CD1c-positive myeloid dendritic cell (primary cell): ENCODE measurements at regions not wholly inside any gene's neighbourhood (a gene's known extent, or its start where the extent isn't known, plus 50 kb on each side); places are given as distances from the start of the nearest gene placed in this dataset.

Source experiments
- DNase-seq: peaks from one replicate; pipeline ENCODE4 v3.0.0-alpha.2; 2016; ENCODE audit errors: extremely low spot score

- no peak for DNase-seq
Measured at GRCh38 chr6:138577151-138577915, 78.0 kb upstream of the NHSL1 start.

GRCh38 chr6:138580040-138580439, 80.7 kb upstream of the NHSL1 start:
- DNase-seq, result no peak

GRCh38 chr6:138580801-138581200, 81.5 kb upstream of the NHSL1 start:
- DNase-seq, result no peak

GRCh38 chr6:138582573-138582972, 83.3 kb upstream of the NHSL1 start:
- DNase-seq, result no peak

GRCh38 chr6:138586638-138587037, 87.3 kb upstream of the NHSL1 start:
- no peak for DNase-seq

- DNase-seq, result peak; percentile 84
Measured at GRCh38 chr6:138588805-138589434, 89.6 kb upstream of the NHSL1 start.

- peak; percentile 70 for DNase-seq
Measured at GRCh38 chr6:138590796-138591709, 91.8 kb upstream of the NHSL1 start.

- DNase-seq, result peak; percentile 69
Measured at GRCh38 chr6:138592749-138593123, 93.4 kb upstream of the NHSL1 start.

- DNase-seq, result peak; percentile 93
Measured at GRCh38 chr6:138593124-138593877, 94.0 kb upstream of the NHSL1 start.

GRCh38 chr6:138593909-138594757, 94.8 kb upstream of the NHSL1 start:
- no peak for DNase-seq

- no peak for DNase-seq
Measured at GRCh38 chr6:138594758-138595140, 95.5 kb upstream of the NHSL1 start.

GRCh38 chr6:138596126-138596525, 96.8 kb upstream of the NHSL1 start:
- DNase-seq, result no peak

GRCh38 chr6:138596591-138596990, 97.3 kb upstream of the NHSL1 start:
- DNase-seq, result no peak

GRCh38 chr6:138597336-138597735, 98.0 kb upstream of the NHSL1 start:
- no peak for DNase-seq

GRCh38 chr6:138598562-138599173, 99.4 kb upstream of the NHSL1 start:
- no peak for DNase-seq

GRCh38 chr6:138600261-138600660, 101.0 kb upstream of the NHSL1 start:
- DNase-seq, result no peak

GRCh38 chr6:138600726-138601125, 101.4 kb upstream of the NHSL1 start:
- no peak for DNase-seq

GRCh38 chr6:138601128-138601527, 101.8 kb upstream of the NHSL1 start:
- DNase-seq, result no peak

GRCh38 chr6:138605958-138606357, 106.7 kb upstream of the NHSL1 start:
- no peak for DNase-seq
